Loucy (cell line): ENCODE measurements at regions not wholly inside any gene's neighbourhood (a gene's known extent, or its start where the extent isn't known, plus 50 kb on each side); places are given as distances from the start of the nearest gene placed in this dataset.

Experiments
- H2AFZ ChIP-seq: fragments of 200-600 bp; sonication (generic); 2 replicates; pipeline ENCODE4 v1.6.0; 2016; ENCODE audit warnings: antibody characterized with exemption, mild to moderate bottlenecking, low read length, moderate library complexity
- H3F3A ChIP-seq: fragments of 200-600 bp; 2 replicates; pipeline ENCODE4 v1.6.0; 2016; ENCODE audit warnings: antibody characterized with exemption, low read depth, mild to moderate bottlenecking
- H3K27me3 ChIP-seq: fragments of 200-600 bp; sonication (generic); 2 replicates; pipeline ENCODE4 v1.6.1; 2014; ENCODE audit warnings: low read length, mild to moderate bottlenecking; ENCODE audit not compliant: insufficient read depth, poor library complexity, severe bottlenecking
- H3K36me3 ChIP-seq: fragments of 200-600 bp; sonication (generic); 2 replicates; pipeline ENCODE4 v1.6.1; 2016; ENCODE audit warnings: low read length; ENCODE audit not compliant: insufficient read depth
- H3K4me1 ChIP-seq: fragments of 200-600 bp; sonication (generic); 2 replicates; pipeline ENCODE4 v1.5.1; 2014; ENCODE audit warnings: low read length, mild to moderate bottlenecking; ENCODE audit not compliant: insufficient read depth, poor library complexity, severe bottlenecking
- H3K4me2 ChIP-seq: fragments of 200-600 bp; sonication (generic); 2 replicates; pipeline ENCODE4 v1.6.0; 2014; ENCODE audit warnings: antibody characterized with exemption, low read length, low read depth, mild to moderate bottlenecking; ENCODE audit not compliant: poor library complexity, severe bottlenecking
- H3K4me3 ChIP-seq: fragments of 200-600 bp; sonication (generic); 2 replicates; pipeline ENCODE4 v1.5.1; 2014; ENCODE audit warnings: low read length, mild to moderate bottlenecking, mixed read lengths; ENCODE audit not compliant: poor library complexity, severe bottlenecking
- H3K79me2 ChIP-seq: fragments of 200-600 bp; sonication (generic); 2 replicates; pipeline ENCODE4 v1.6.1; 2014; ENCODE audit warnings: low read length; ENCODE audit not compliant: insufficient read depth
- H3K9ac ChIP-seq: fragments of 200-600 bp; sonication (generic); 2 replicates; pipeline ENCODE4 v1.6.0; 2014; ENCODE audit warnings: mild to moderate bottlenecking, low read depth, low read length, moderate library complexity; ENCODE audit not compliant: poor library complexity, severe bottlenecking
- H3K9me2 ChIP-seq: fragments of 200-600 bp; sonication (generic); replicated peaks from 2 replicates; pipeline ENCODE4 v1.6.1; 2016; ENCODE audit warnings: low read depth, low read length, mixed read lengths
- H3K9me3 ChIP-seq: fragments of 200-600 bp; sonication (generic); 2 replicates; pipeline ENCODE4 v1.6.1; 2014; ENCODE audit warnings: mild to moderate bottlenecking, antibody characterized with exemption, low read length, low read depth; ENCODE audit not compliant: insufficient read depth
- H4K20me1 ChIP-seq: fragments of 200-600 bp; sonication (generic); 2 replicates; pipeline ENCODE4 v1.6.0; 2014; ENCODE audit warnings: antibody characterized with exemption, low read length, mild to moderate bottlenecking; ENCODE audit not compliant: insufficient read depth, poor library complexity, severe bottlenecking
- CTCF ChIP-seq: fragments of 200-600 bp; sonication (generic); conservative IDR thresholded peaks from 2 replicates; pipeline ENCODE4 v1.5.1; 2014; ENCODE audit warnings: mild to moderate bottlenecking, antibody characterized with exemption, low read length
- EZH2phosphoT487 ChIP-seq: fragments of 200-600 bp; IDR thresholded peaks from 2 replicates; pipeline ENCODE4 v1.6.1; 2018; ENCODE audit warnings: antibody characterized with exemption, mild to moderate bottlenecking, moderate library complexity, borderline replicate concordance

GRCh38 chr2:200252265-200253067, 54.0 kb upstream of the SPATS2L start:
- Histone ChIP-seq H2AFZ (no peak overlapping the region), H3K79me2 (no peaks in the 10 kb centered on the region), H3K4me3 (no peak overlapping the region), H3F3A (no peaks in the 10 kb centered on the region), H3K27me3 (no peaks in the 10 kb centered on the region), H3K4me2 (no peak overlapping the region), H3K36me3 (no peaks in the 10 kb centered on the region), H3K9me2 (no peaks in the 10 kb centered on the region), H3K9me3 (no peaks in the 10 kb centered on the region), H3K4me1 (no peaks in the 10 kb centered on the region), H4K20me1 (no peaks in the 10 kb centered on the region), H3K9ac (no peak overlapping the region)
- TF ChIP-seq CTCF = no peak
- no peak for TF ChIP-seq EZH2phosphoT487

- Histone ChIP-seq H3K4me2 (no peak overlapping the region), H3F3A (no peaks in the 10 kb centered on the region), H4K20me1 (no peaks in the 10 kb centered on the region), H3K4me3 (no peak overlapping the region), H3K9me2 (no peaks in the 10 kb centered on the region), H3K27me3 (no peaks in the 10 kb centered on the region), H3K79me2 (no peaks in the 10 kb centered on the region), H2AFZ (no peak overlapping the region), H3K4me1 (no peaks in the 10 kb centered on the region), H3K36me3 (no peaks in the 10 kb centered on the region), H3K9ac (no peak overlapping the region), H3K9me3 (no peaks in the 10 kb centered on the region)
- TF ChIP-seq EZH2phosphoT487 (no peak), CTCF (no peak)
Measured at GRCh38 chr2:200253639-200254038, 52.9 kb upstream of the SPATS2L start.

GRCh38 chr2:200254773-200255172, 51.7 kb upstream of the SPATS2L start:
- H3K4me2 ChIP-seq = no peak overlapping the region
- H3K4me3 ChIP-seq = no peak overlapping the region
- H3K79me2 ChIP-seq = no peaks in the 10 kb centered on the region
- H3K9ac ChIP-seq = no peak overlapping the region
- no peaks in the 10 kb centered on the region for H3K4me1 ChIP-seq
- H3K27me3 ChIP-seq = no peaks in the 10 kb centered on the region
- no peaks in the 10 kb centered on the region for H3K9me2 ChIP-seq
- TF ChIP-seq CTCF (no peak), EZH2phosphoT487 (no peak)
- no peaks in the 10 kb centered on the region for H3K9me3 ChIP-seq
- H2AFZ ChIP-seq = no peak overlapping the region
- no peaks in the 10 kb centered on the region for H4K20me1 ChIP-seq
- no peaks in the 10 kb centered on the region for H3F3A ChIP-seq
- no peaks in the 10 kb centered on the region for H3K36me3 ChIP-seq
